ENCODE measurements at regions not wholly inside any gene's neighbourhood (a gene's known extent, or its start where the extent isn't known, plus 50 kb on each side); places are given as distances from the start of the nearest gene placed in this dataset.
A peak's percentile ranks its signal among the peaks of the same experiment; 100 is the strongest.

DNA sequence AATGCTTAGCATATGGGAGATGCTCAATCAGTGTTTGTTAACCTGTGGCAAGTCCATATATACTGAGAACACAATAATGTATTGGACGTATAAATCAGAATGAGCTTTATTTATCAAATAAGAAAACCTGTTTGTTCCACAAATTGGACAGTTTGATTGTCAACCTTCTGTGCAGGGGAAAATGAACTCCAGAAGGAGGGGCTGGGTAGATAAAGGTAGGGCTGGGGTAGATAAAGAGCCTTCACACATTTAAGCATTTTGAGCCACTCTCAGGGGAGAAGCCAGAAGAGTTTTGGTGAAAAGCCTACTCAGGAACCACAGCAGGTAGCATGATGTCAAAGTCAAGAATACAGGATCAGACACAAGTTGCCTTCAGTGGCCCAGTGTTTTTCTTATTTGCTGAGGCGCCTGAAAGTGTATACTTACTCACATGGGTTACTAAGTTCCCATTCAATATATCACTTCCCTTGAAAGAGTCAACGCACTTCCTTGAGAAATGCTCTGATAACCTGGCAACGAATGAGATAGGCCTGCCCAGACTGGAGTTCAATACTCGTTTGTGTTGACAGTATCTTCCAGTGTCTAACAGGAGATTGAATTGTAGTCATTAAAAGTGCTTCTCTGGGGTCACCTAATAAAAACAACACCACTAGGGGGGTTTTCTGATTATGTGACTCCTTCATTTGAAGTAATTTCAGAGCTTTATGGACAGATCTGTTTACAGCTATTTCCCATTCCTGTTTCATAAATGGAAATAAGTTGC, 263.9 kb upstream of the CITED2 start:
- peaks cover 0 to 20% of the 10 kb centered on the region in 2 experiments; a peak in 4 of 5 replicates for H3K4me1 ChIP-seq (replicated peaks in 1 of 2; ENCODE audit: control insufficient read depth in 2 of 2, insufficient read depth in 2 of 2, low read length in 2 of 2)
- H2AFZ ChIP-seq (ENCODE audit: low read depth, low read length) = peak overlapping the region; percentile 73
- no peaks in the 10 kb centered on the region for H3K9me1 ChIP-seq (ENCODE audit: control insufficient read depth, insufficient read depth, low read length)
- no peak overlapping the region; a peak in 1 of 4 replicates for H3K9ac ChIP-seq (ENCODE audit: insufficient read depth in 1 of 2, low read depth in 2 of 2, low read length in 2 of 2)
- ChIA-PET POLR2A (interaction anchor here (0.6 to 3.8 kb wide), 3 partner anchors 10 to 287 kb away, joined by 3 to 14 read pairs (median 4); no protein-coding TSS in a partner anchor), CTCF (ENCODE audit: low intra/inter-chr PET ratio) (no interaction called here)
- H4K20me1 ChIP-seq (replicated peaks; ENCODE audit: control insufficient read depth, insufficient read depth, low read length) = no peaks in the 10 kb centered on the region
- WGBS (ENCODE audit: insufficient coverage, low coverage, missing lambda C conversion rate) = 7% methylated on average over 5 of the region's 5 CpGs
- BruUV-seq (replicated peaks) = no TSS peak
- intact Hi-C loops (cut with micrococcal nuclease) = no loop called here
- no peak overlapping the region; the same call in 1 of the 2 replicates for H3K4me2 ChIP-seq (ENCODE audit: insufficient read depth, low read length)
- in situ Hi-C loops (cut with MboI) = no loop called here
- FAIRE-seq = peak; percentile 48
- no peaks in the 10 kb centered on the region for H3K9me3 ChIP-seq (replicated peaks; ENCODE audit: control insufficient read depth, insufficient read depth, low read depth, low read length)
- no peaks in the 10 kb centered on the region for H3K27me3 ChIP-seq (ENCODE audit: control insufficient read depth in 2 of 2, insufficient read depth in 2 of 2, low read length in 2 of 2)
- no peaks in the 10 kb centered on the region for H3K79me2 ChIP-seq (ENCODE audit: control insufficient read depth, insufficient read depth, low read length)
- peak; percentile 61 for ATAC-seq
- peak in 3 of 4 experiments; percentile 33 to 53 (median 42) for DNase-seq (ENCODE audit: extremely low read depth in 1 of 4, low spot score in 3 of 4)
- no peaks in the 10 kb centered on the region for H3K36me3 ChIP-seq (ENCODE audit: control insufficient read depth, insufficient read depth, low read length)
- peak overlapping the region; percentile 4; the same call in 1 of the 3 replicates for H3K27ac ChIP-seq (ENCODE audit: extremely low read depth, low read depth, low read length)
- no peak overlapping the region for H3K4me3 ChIP-seq
- TF ChIP-seq RUNX1 (IDR thresholded peaks at IDR 0.05; ENCODE audit: low read depth) (no peak), TCF3 (CRISPR knock-in tag; IDR thresholded peaks at IDR 0.05) (peak; percentile 60), EP300 (IDR thresholded peaks at IDR 0.05; ENCODE audit: low read length) (peak; percentile 5; the same call in 1 of the 2 replicates), CBFA2T3 (IDR thresholded peaks at IDR 0.05) (peak; percentile 81), FOXJ2 (tag; IDR thresholded peaks at IDR 0.05) (no peak), MECOM (CRISPR knock-in tag; IDR thresholded peaks at IDR 0.05) (no peak), ESRRA (IDR thresholded peaks at IDR 0.05; ENCODE audit: borderline replicate concordance, low read depth) (no peak), KDM1A (IDR thresholded peaks at IDR 0.05) (peak; percentile 31 to 43; a peak in 1 of 4 replicates), NFIX (CRISPR knock-in tag; IDR thresholded peaks at IDR 0.05; ENCODE audit: low read depth) (no peak)
- TF ChIP-seq, protein P1, sequence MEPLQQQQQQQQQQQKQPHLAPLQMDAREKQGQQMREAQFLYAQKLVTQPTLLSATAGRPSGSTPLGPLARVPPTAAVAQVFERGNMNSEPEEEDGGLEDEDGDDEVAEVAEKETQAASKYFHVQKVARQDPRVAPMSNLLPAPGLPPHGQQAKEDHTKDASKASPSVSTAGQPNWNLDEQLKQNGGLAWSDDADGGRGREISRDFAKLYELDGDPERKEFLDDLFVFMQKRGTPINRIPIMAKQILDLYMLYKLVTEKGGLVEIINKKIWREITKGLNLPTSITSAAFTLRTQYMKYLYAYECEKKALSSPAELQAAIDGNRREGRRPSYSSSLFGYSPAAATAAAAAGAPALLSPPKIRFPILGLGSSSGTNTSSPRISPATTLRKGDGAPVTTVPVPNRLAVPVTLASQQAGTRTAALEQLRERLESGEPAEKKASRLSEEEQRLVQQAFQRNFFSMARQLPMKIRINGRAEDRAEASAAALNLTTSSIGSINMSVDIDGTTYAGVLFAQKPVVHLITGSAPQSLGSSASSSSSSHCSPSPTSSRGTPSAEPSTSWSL (CRISPR knock-in tag; IDR thresholded peaks at IDR 0.05; ENCODE audit: borderline replicate concordance) = no peak
- TF ChIP-seq, protein P2, sequence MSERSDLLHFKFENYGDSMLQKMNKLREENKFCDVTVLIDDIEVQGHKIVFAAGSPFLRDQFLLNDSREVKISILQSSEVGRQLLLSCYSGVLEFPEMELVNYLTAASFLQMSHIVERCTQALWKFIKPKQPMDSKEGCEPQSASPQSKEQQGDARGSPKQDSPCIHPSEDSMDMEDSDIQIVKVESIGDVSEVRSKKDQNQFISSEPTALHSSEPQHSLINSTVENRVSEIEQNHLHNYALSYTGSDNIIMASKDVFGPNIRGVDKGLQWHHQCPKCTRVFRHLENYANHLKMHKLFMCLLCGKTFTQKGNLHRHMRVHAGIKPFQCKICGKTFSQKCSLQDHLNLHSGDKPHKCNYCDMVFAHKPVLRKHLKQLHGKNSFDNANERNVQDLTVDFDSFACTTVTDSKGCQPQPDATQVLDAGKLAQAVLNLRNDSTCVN (CRISPR knock-in tag; IDR thresholded peaks at IDR 0.05) = no peak
- TF ChIP-seq, protein P3, sequence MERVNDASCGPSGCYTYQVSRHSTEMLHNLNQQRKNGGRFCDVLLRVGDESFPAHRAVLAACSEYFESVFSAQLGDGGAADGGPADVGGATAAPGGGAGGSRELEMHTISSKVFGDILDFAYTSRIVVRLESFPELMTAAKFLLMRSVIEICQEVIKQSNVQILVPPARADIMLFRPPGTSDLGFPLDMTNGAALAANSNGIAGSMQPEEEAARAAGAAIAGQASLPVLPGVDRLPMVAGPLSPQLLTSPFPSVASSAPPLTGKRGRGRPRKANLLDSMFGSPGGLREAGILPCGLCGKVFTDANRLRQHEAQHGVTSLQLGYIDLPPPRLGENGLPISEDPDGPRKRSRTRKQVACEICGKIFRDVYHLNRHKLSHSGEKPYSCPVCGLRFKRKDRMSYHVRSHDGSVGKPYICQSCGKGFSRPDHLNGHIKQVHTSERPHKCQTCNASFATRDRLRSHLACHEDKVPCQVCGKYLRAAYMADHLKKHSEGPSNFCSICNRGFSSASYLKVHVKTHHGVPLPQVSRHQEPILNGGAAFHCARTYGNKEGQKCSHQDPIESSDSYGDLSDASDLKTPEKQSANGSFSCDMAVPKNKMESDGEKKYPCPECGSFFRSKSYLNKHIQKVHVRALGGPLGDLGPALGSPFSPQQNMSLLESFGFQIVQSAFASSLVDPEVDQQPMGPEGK (CRISPR knock-in tag; IDR thresholded peaks at IDR 0.05; ENCODE audit: borderline replicate concordance) = no peak
- TF ChIP-seq, protein P4, sequence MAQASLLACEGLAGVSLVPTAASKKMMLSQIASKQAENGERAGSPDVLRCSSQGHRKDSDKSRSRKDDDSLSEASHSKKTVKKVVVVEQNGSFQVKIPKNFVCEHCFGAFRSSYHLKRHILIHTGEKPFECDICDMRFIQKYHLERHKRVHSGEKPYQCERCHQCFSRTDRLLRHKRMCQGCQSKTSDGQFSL (CRISPR knock-in tag; IDR thresholded peaks at IDR 0.05) = no peak
- TF ChIP-seq, protein P4 (tag; IDR thresholded peaks at IDR 0.05) = no peak
- TF ChIP-seq, protein P5, sequence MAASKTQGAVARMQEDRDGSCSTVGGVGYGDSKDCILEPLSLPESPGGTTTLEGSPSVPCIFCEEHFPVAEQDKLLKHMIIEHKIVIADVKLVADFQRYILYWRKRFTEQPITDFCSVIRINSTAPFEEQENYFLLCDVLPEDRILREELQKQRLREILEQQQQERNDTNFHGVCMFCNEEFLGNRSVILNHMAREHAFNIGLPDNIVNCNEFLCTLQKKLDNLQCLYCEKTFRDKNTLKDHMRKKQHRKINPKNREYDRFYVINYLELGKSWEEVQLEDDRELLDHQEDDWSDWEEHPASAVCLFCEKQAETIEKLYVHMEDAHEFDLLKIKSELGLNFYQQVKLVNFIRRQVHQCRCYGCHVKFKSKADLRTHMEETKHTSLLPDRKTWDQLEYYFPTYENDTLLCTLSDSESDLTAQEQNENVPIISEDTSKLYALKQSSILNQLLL (CRISPR knock-in tag; IDR thresholded peaks at IDR 0.05; ENCODE audit: borderline replicate concordance) = no peak

Data from K562 (cell line).